T-helper 17 cell (primary cell): ENCODE measurements at regions not wholly inside any gene's neighbourhood (a gene's known extent, or its start where the extent isn't known, plus 50 kb on each side); places are given as distances from the start of the nearest gene placed in this dataset.

Source experiments
- ATAC-seq: fragments of 150-1000 bp; cut with Tn5 transposase; 2 replicates; pipeline ENCODE4 v1.10.0; 2021; ENCODE audit warnings: mild to moderate bottlenecking, moderate library complexity
- DNase-seq, 3 donors: peaks; one replicate each; pipeline versions ENCODE4 v3.0.0 to v3.0.0-alpha.2; 2020 to 2021
- H3K9me3 ChIP-seq: one replicate; pipeline ENCODE4 v1.7.0; 2013; ENCODE audit warnings: low read length, mild to moderate bottlenecking; ENCODE audit not compliant: control insufficient read depth, poor library complexity, severe bottlenecking
- H3K27ac Mint-ChIP-seq: one replicate; pipeline ENCODE4 v1.8.0; 2022; ENCODE audit warnings: mild to moderate bottlenecking, moderate library complexity, mixed read lengths
- H3K27me3 Mint-ChIP-seq: one replicate; pipeline ENCODE4 v1.8.0; 2022; ENCODE audit warnings: mixed read lengths
- H3K36me3 Mint-ChIP-seq: one replicate; pipeline ENCODE4 v1.8.0; 2022; ENCODE audit warnings: low read depth, mixed read lengths
- H3K4me1 Mint-ChIP-seq: one replicate; pipeline ENCODE4 v1.8.0; 2022; ENCODE audit warnings: mild to moderate bottlenecking, mixed read lengths
- H3K4me3 Mint-ChIP-seq: one replicate; pipeline ENCODE4 v1.8.0; 2022; ENCODE audit warnings: mild to moderate bottlenecking, moderate library complexity, mixed read lengths

GRCh38 chr2:120826716-120827410 lies 91.2 kb downstream of the GLI2 start:
- H3K27ac Mint-ChIP-seq, result no peak overlapping the region
- peaks cover 4% of the 10 kb centered on the region for H3K36me3 Mint-ChIP-seq
- H3K9me3 ChIP-seq, result no peaks in the 10 kb centered on the region
- no peak overlapping the region for H3K4me3 Mint-ChIP-seq
- no peak for DNase-seq
- H3K4me1 Mint-ChIP-seq, result peaks cover 4% of the 10 kb centered on the region
- no peak for ATAC-seq
- H3K27me3 Mint-ChIP-seq, result peaks cover 19% of the 10 kb centered on the region

DNA sequence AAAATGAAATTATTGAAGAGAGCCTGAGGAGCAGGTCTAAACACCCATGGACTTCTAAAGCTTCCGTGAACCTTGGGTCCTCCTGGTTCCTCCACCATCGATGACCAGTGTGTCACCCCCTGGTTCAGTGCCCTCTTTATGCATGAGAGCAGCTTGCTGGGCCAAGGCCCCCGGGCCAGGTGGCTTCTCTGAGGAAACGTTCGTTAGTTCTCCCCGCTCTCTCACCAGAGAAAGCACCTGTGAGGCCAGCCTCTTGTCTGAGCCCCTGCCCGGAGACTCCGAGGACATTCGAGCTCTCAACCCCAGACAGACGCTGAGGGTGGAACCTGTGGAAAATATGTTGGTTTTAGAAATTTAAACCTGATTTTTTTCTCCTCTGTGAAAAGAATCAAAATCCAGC lies 92.4 kb downstream of the GLI2 start:
- Mint-ChIP-seq H3K36me3 (peaks cover 4% of the 10 kb centered on the region), H3K27ac (no peak overlapping the region), H3K4me1 (peaks cover 4% of the 10 kb centered on the region), H3K4me3 (no peak overlapping the region), H3K27me3 (peaks cover 19% of the 10 kb centered on the region)
- ATAC-seq (no peak), DNase-seq (no peak)
- H3K9me3 ChIP-seq, result no peaks in the 10 kb centered on the region

GRCh38 chr2:120828829-120829632 lies 93.4 kb downstream of the GLI2 start:
- no peak overlapping the region for H3K27ac Mint-ChIP-seq
- H3K4me1 Mint-ChIP-seq, result peaks cover 4% of the 10 kb centered on the region
- no peak for DNase-seq
- no peak for ATAC-seq
- peaks cover 14% of the 10 kb centered on the region for H3K27me3 Mint-ChIP-seq
- H3K36me3 Mint-ChIP-seq, result peaks cover 4% of the 10 kb centered on the region
- no peak overlapping the region for H3K4me3 Mint-ChIP-seq
- H3K9me3 ChIP-seq, result no peaks in the 10 kb centered on the region

GRCh38 chr2:120829633-120830025 lies 94.0 kb downstream of the GLI2 start:
- H3K27ac Mint-ChIP-seq, result no peak overlapping the region
- H3K27me3 Mint-ChIP-seq, result peaks cover 14% of the 10 kb centered on the region
- peaks cover 4% of the 10 kb centered on the region for H3K36me3 Mint-ChIP-seq
- peaks cover 4% of the 10 kb centered on the region for H3K4me1 Mint-ChIP-seq
- DNase-seq (no peak), ATAC-seq (no peak)
- no peaks in the 10 kb centered on the region for H3K9me3 ChIP-seq
- H3K4me3 Mint-ChIP-seq, result no peak overlapping the region

GRCh38 chr2:120830096-120830830 lies 94.6 kb downstream of the GLI2 start:
- no peaks in the 10 kb centered on the region for H3K9me3 ChIP-seq
- DNase-seq (no peak), ATAC-seq (no peak)
- Mint-ChIP-seq H3K4me1 (peaks cover 4% of the 10 kb centered on the region), H3K27ac (no peak overlapping the region), H3K36me3 (peaks cover 4% of the 10 kb centered on the region), H3K4me3 (no peak overlapping the region), H3K27me3 (peaks cover 14% of the 10 kb centered on the region)

- ATAC-seq (no peak), DNase-seq (no peak)
- Mint-ChIP-seq H3K4me1 (peaks cover 4% of the 10 kb centered on the region), H3K4me3 (no peak overlapping the region), H3K36me3 (peaks cover 4% of the 10 kb centered on the region), H3K27ac (no peak overlapping the region), H3K27me3 (peaks cover 14% of the 10 kb centered on the region)
- H3K9me3 ChIP-seq, result no peaks in the 10 kb centered on the region
Measured at GRCh38 chr2:120831086-120831485, 95.4 kb downstream of the GLI2 start.

- Mint-ChIP-seq H3K4me1 (peaks cover 4% of the 10 kb centered on the region), H3K4me3 (no peak overlapping the region), H3K27me3 (peaks cover 14% of the 10 kb centered on the region), H3K27ac (no peak overlapping the region), H3K36me3 (peaks cover 4% of the 10 kb centered on the region)
- DNase-seq (no peak), ATAC-seq (no peak)
- H3K9me3 ChIP-seq, result no peaks in the 10 kb centered on the region
Measured at GRCh38 chr2:120831891-120832290, 96.2 kb downstream of the GLI2 start.

- no peaks in the 10 kb centered on the region for H3K9me3 ChIP-seq
- DNase-seq (no peak), ATAC-seq (no peak)
- Mint-ChIP-seq H3K27me3 (peaks cover 14% of the 10 kb centered on the region), H3K27ac (no peak overlapping the region), H3K4me1 (peaks cover 4% of the 10 kb centered on the region), H3K4me3 (no peak overlapping the region), H3K36me3 (peaks cover 4% of the 10 kb centered on the region)
Measured at GRCh38 chr2:120832296-120833070, 96.8 kb downstream of the GLI2 start.

DNA sequence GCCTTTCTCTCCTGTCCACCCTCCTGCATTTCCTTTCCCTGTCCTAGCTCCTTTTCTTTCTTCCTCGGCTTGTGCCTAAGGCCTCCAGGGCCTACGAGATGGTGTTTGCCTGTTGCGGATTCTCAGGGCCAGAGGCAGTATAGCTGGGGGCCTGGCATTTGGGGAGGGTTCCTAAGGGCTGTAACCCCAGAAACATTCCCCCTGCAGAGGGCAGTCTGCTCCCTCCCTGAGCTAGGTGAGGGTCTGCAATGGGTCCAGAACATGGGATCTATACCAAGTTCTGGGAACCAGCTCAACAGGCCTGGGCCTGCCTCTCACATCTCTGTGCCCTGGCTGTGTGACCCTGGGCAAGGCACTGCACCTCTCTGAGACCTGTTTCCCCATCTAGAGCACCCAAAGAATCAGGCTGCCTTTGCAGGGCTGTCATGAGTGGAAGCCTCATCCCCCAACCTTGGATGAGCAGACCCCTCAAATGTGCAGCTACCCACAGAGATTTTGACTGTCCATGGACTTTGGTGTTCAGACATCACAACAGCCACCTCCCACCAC lies 97.5 kb downstream of the GLI2 start:
- DNase-seq, result no peak
- Mint-ChIP-seq H3K4me3 (no peak overlapping the region), H3K36me3 (peaks cover 4% of the 10 kb centered on the region), H3K27me3 (peaks cover 14% of the 10 kb centered on the region), H3K27ac (no peak overlapping the region), H3K4me1 (peaks cover 4% of the 10 kb centered on the region)
- no peak for ATAC-seq
- no peaks in the 10 kb centered on the region for H3K9me3 ChIP-seq

DNA sequence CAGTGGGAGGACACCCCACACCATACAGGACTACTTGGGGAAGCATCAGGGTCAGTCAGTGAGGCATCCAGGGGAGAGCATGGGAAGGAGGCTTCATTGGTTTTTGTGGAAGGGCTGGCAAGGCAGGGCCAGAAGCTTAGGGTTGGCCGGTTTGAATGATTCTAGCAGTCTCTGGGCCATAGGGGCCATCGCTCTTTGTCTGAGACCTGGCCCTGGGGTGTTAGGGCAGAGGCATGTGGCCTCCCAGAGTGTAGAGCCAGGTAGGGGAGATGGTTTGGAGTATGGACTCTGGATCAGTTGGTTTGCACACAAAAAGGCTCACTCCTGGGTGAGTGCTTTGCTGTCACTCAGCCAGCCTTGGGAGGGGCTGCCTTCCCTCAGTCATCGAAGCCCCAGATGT lies 98.5 kb downstream of the GLI2 start:
- no peak for DNase-seq
- H3K4me1 Mint-ChIP-seq, result peaks cover 4% of the 10 kb centered on the region
- no peaks in the 10 kb centered on the region for H3K9me3 ChIP-seq
- H3K27ac Mint-ChIP-seq, result no peak overlapping the region
- ATAC-seq, result no peak
- H3K4me3 Mint-ChIP-seq, result no peak overlapping the region
- H3K27me3 Mint-ChIP-seq, result peaks cover 6% of the 10 kb centered on the region
- peaks cover 4% of the 10 kb centered on the region for H3K36me3 Mint-ChIP-seq

GRCh38 chr2:120836281-120836680 lies 100.6 kb downstream of the GLI2 start:
- Mint-ChIP-seq H3K27ac (no peak overlapping the region), H3K4me3 (no peak overlapping the region), H3K4me1 (no peaks in the 10 kb centered on the region), H3K36me3 (no peaks in the 10 kb centered on the region), H3K27me3 (peaks cover under 1% of the 10 kb centered on the region)
- ATAC-seq (no peak), DNase-seq (no peak)
- H3K9me3 ChIP-seq, result no peaks in the 10 kb centered on the region

DNA sequence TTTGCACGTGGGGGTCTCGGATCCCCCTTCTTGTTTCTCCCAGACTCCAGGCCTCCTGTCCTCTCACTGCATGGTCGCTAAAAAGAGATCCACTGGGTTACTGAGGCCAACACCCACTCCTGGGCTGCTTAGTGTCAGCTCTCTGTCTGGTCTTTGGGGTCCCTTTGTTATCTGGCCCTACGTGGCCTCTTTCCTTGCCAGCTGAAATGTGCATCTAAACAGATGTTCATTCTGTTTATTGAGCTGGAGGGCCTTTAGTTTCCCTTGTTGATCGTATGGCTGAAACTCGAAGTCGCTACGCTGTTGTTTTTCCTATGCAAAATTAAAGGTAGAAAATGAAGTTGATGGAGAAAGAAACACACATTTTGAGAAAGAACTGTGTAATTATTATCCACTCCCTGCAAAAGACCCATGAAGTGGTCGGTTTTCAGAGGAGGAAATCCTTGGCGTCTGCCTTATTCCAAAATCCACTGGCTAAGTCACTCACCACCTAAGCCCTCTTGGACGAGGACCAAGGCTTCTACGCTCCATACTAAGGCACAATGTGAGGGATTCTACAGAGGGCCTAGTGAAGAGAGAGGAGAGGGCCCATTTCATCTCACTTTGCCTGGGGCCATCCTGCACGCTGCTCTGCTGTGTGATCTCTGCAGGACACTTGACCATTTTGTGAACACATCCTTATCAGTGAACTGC lies 105.3 kb downstream of the GLI2 start:
- Mint-ChIP-seq H3K4me1 (no peaks in the 10 kb centered on the region), H3K27ac (no peak overlapping the region), H3K4me3 (no peak overlapping the region), H3K36me3 (no peaks in the 10 kb centered on the region), H3K27me3 (peaks cover 11% of the 10 kb centered on the region)
- DNase-seq (no peak), ATAC-seq (no peak)
- H3K9me3 ChIP-seq, result no peaks in the 10 kb centered on the region
